ENCODE measurements at regions not wholly inside any gene's neighbourhood (a gene's known extent, or its start where the extent isn't known, plus 50 kb on each side); places are given as distances from the start of the nearest gene placed in this dataset.

DNA sequence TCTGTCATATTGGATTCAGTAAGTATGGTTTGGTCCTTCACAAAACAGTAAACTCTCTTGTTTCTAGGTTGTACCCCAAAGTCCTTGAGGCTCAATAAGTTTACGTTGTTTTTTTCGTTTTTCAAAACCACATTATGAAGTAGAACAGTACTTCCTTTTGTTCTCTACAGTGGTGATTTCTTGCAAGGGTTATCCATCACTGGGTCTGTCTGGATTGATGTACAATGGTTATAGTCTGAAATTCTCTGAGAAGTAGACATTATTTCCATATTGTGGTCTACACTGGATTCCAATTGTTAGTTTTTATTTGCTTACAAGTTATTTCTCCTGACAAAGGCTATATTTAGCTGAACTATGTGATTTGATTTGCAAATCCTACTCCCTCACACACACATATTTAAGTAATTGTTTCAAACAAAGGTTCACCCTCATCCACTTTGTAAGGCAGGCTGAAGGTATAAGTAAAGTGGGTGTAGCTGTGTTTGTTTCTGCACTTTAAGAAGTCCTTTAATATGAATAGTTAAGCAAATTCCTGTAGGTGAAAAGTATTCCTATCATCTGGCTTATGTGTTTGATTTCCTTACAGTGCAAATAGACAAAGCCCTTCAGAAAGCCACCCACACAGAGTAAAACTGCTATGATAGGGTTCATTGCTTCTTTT, 64.2 kb upstream of the MME start:
- TF ChIP-seq TP53 (CRISPR knock-in tag; IDR thresholded peaks at IDR 0.05) (no peak), RCOR1 (IDR thresholded peaks at IDR 0.05; ENCODE audit: low read depth, low read length) (no peak), CTCF (IDR thresholded peaks at IDR 0.05) (no peak), CHD4 (IDR thresholded peaks at IDR 0.05; ENCODE audit: borderline replicate concordance) (no peak), CBX8 (IDR thresholded peaks at IDR 0.05) (no peak), SMC3 (IDR thresholded peaks at IDR 0.05) (no peak), HOXB5 (CRISPR knock-in tag; IDR thresholded peaks at IDR 0.05) (no peak), BCL3 (IDR thresholded peaks at IDR 0.05) (no peak)
- CTCF ChIA-PET = no interaction called here
- Histone ChIP-seq H3K9me3 (no peaks in the 10 kb centered on the region), H3K4me2 (no peak overlapping the region), H3K4me1 (no peaks in the 10 kb centered on the region), H3K27ac (no peak overlapping the region), H3K4me3 (no peak overlapping the region)
- POLR2A ChIA-PET = no interaction called here
- no peak for FAIRE-seq
- ATAC-seq = no peak
- WGBS (ENCODE audit: missing lambda C conversion rate) = 4% methylated on average over 2 of the region's 2 CpGs
- DNase-seq (ENCODE audit: low read depth in 1 of 2, low spot score in 1 of 2) = no peak

GRCh38 chr3:155014953-155015352, 65.2 kb upstream of the MME start:
- CTCF ChIA-PET = no interaction called here
- no peak overlapping the region for H3K4me3 ChIP-seq
- no peaks in the 10 kb centered on the region for H3K4me1 ChIP-seq
- DNase-seq (ENCODE audit: low read depth in 1 of 2, low spot score in 1 of 2) (no peak), ATAC-seq (no peak), FAIRE-seq (no peak)
- POLR2A ChIA-PET = no interaction called here
- H3K27ac ChIP-seq = no peak overlapping the region
- no peaks in the 10 kb centered on the region for H3K9me3 ChIP-seq
- TF ChIP-seq, protein P1, sequence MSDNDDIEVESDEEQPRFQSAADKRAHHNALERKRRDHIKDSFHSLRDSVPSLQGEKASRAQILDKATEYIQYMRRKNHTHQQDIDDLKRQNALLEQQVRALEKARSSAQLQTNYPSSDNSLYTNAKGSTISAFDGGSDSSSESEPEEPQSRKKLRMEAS (IDR thresholded peaks at IDR 0.05) = no peak
- TF ChIP-seq POLR2A (IDR thresholded peaks at IDR 0.05; ENCODE audit: low read length) (no peak), HOXB13 (CRISPR knock-in tag; IDR thresholded peaks at IDR 0.05; ENCODE audit: low read depth) (no peak), PHF8 (IDR thresholded peaks at IDR 0.05; ENCODE audit: borderline replicate concordance, low read depth) (no peak), BHLHE40 (IDR thresholded peaks at IDR 0.05; ENCODE audit: low read depth, low read length) (no peak), TP53 (CRISPR knock-in tag; IDR thresholded peaks at IDR 0.05) (no peak), KDM1A (IDR thresholded peaks at IDR 0.05; ENCODE audit: low read depth) (no peak), NR3C1 (IDR thresholded peaks at IDR 0.05) (no peak)
- 4% methylated on average over 2 of the region's 2 CpGs for WGBS (ENCODE audit: missing lambda C conversion rate)
- H3K4me2 ChIP-seq = no peak overlapping the region

GRCh38 chr3:155013427-155013826, 66.7 kb upstream of the MME start:
- H3K9me3 ChIP-seq = no peaks in the 10 kb centered on the region
- ChIA-PET POLR2A (no interaction called here), CTCF (interaction anchor here (1.0 kb wide), 1 partner anchor 19 kb away, joined by 3 read pairs; no protein-coding TSS in a partner anchor)
- no peaks in the 10 kb centered on the region for H3K4me1 ChIP-seq
- no peak overlapping the region for H3K4me3 ChIP-seq
- no peak overlapping the region for H3K27ac ChIP-seq
- no peak for ATAC-seq
- TF ChIP-seq HES2 (IDR thresholded peaks at IDR 0.05) (no peak), ZNF302 (CRISPR knock-in tag; IDR thresholded peaks at IDR 0.05) (no peak), USF2 (IDR thresholded peaks at IDR 0.05) (no peak), HOXA7 (CRISPR knock-in tag; IDR thresholded peaks at IDR 0.05) (no peak), SREBF2 (IDR thresholded peaks at IDR 0.05) (no peak), JUN (IDR thresholded peaks at IDR 0.05) (no peak)
- no peak overlapping the region for H3K4me2 ChIP-seq
- WGBS (ENCODE audit: missing lambda C conversion rate) = 7% methylated on average over 2 of the region's 2 CpGs
- DNase-seq (ENCODE audit: low read depth in 1 of 2, low spot score in 1 of 2) = no peak
- FAIRE-seq = no peak

Measured in A549 (cell line).